ENCODE measurements at regions not wholly inside any gene's neighbourhood (a gene's known extent, or its start where the extent isn't known, plus 50 kb on each side); places are given as distances from the start of the nearest gene placed in this dataset.

- Histone ChIP-seq H3K4me1 (ENCODE audit: control insufficient read depth, insufficient read depth, low read length) (peaks cover 34% of the 10 kb centered on the region), H3K4me3 (ENCODE audit: low read length) (no peak overlapping the region), H3K36me3 (ENCODE audit: insufficient read depth, low read length) (no peaks in the 10 kb centered on the region), H3K4me2 (ENCODE audit: low read length) (no peak overlapping the region), H3K27me3 (ENCODE audit: control insufficient read depth, insufficient read depth, low read length) (no peaks in the 10 kb centered on the region), H3K9me3 (replicated peaks; ENCODE audit: low read length) (no peaks in the 10 kb centered on the region), H3K9ac (ENCODE audit: low read depth, low read length) (no peak overlapping the region)
Observed at GRCh38 chr4:159762672-159763071, 659.8 kb downstream of the RAPGEF2 start.

- peaks cover 38% of the 10 kb centered on the region for H3K4me1 ChIP-seq (ENCODE audit: control insufficient read depth, insufficient read depth, low read length)
- peak overlapping the region; percentile 45 for H3K9ac ChIP-seq (ENCODE audit: low read depth, low read length)
- H3K27me3 ChIP-seq (ENCODE audit: control insufficient read depth, insufficient read depth, low read length), result no peaks in the 10 kb centered on the region
- H3K4me2 ChIP-seq (ENCODE audit: low read length), result peak overlapping the region; percentile 38
- H3K9me3 ChIP-seq (replicated peaks; ENCODE audit: low read length), result no peaks in the 10 kb centered on the region
- H3K4me3 ChIP-seq (ENCODE audit: low read length), result no peak overlapping the region
- no peaks in the 10 kb centered on the region for H3K36me3 ChIP-seq (ENCODE audit: insufficient read depth, low read length)
Observed at GRCh38 chr4:159764343-159764952, 661.6 kb downstream of the RAPGEF2 start.

- Histone ChIP-seq H3K36me3 (ENCODE audit: insufficient read depth, low read length) (no peaks in the 10 kb centered on the region), H3K4me2 (ENCODE audit: low read length) (peak overlapping the region; percentile 32), H3K9ac (ENCODE audit: low read depth, low read length) (peak overlapping the region; percentile 50), H3K9me3 (replicated peaks; ENCODE audit: low read length) (no peaks in the 10 kb centered on the region), H3K4me1 (ENCODE audit: control insufficient read depth, insufficient read depth, low read length) (peaks cover 38% of the 10 kb centered on the region), H3K27me3 (ENCODE audit: control insufficient read depth, insufficient read depth, low read length) (no peaks in the 10 kb centered on the region), H3K4me3 (ENCODE audit: low read length) (no peak overlapping the region)
Observed at GRCh38 chr4:159765382-159765781, 662.5 kb downstream of the RAPGEF2 start.

GRCh38 chr4:159766241-159766640, 663.4 kb downstream of the RAPGEF2 start:
- Histone ChIP-seq H3K4me2 (ENCODE audit: low read length) (no peak overlapping the region), H3K9me3 (replicated peaks; ENCODE audit: low read length) (no peaks in the 10 kb centered on the region), H3K27me3 (ENCODE audit: control insufficient read depth, insufficient read depth, low read length) (no peaks in the 10 kb centered on the region), H3K4me3 (ENCODE audit: low read length) (no peak overlapping the region), H3K9ac (ENCODE audit: low read depth, low read length) (peak overlapping the region; percentile 50), H3K36me3 (ENCODE audit: insufficient read depth, low read length) (no peaks in the 10 kb centered on the region), H3K4me1 (ENCODE audit: control insufficient read depth, insufficient read depth, low read length) (peaks cover 38% of the 10 kb centered on the region)

GRCh38 chr4:159767406-159767805, 664.5 kb downstream of the RAPGEF2 start:
- Histone ChIP-seq H3K27me3 (ENCODE audit: control insufficient read depth, insufficient read depth, low read length) (no peaks in the 10 kb centered on the region), H3K4me2 (ENCODE audit: low read length) (no peak overlapping the region), H3K4me3 (ENCODE audit: low read length) (no peak overlapping the region), H3K4me1 (ENCODE audit: control insufficient read depth, insufficient read depth, low read length) (peaks cover 38% of the 10 kb centered on the region), H3K36me3 (ENCODE audit: insufficient read depth, low read length) (no peaks in the 10 kb centered on the region), H3K9ac (ENCODE audit: low read depth, low read length) (peak overlapping the region; percentile 59), H3K9me3 (replicated peaks; ENCODE audit: low read length) (no peaks in the 10 kb centered on the region)

GRCh38 chr4:159768016-159768415, 665.1 kb downstream of the RAPGEF2 start:
- Histone ChIP-seq H3K27me3 (ENCODE audit: control insufficient read depth, insufficient read depth, low read length) (no peaks in the 10 kb centered on the region), H3K4me2 (ENCODE audit: low read length) (no peak overlapping the region), H3K36me3 (ENCODE audit: insufficient read depth, low read length) (no peaks in the 10 kb centered on the region), H3K4me1 (ENCODE audit: control insufficient read depth, insufficient read depth, low read length) (peaks cover 38% of the 10 kb centered on the region), H3K4me3 (ENCODE audit: low read length) (no peak overlapping the region), H3K9me3 (replicated peaks; ENCODE audit: low read length) (no peaks in the 10 kb centered on the region), H3K9ac (ENCODE audit: low read depth, low read length) (peak overlapping the region; percentile 59)

- H3K9ac ChIP-seq (ENCODE audit: low read depth, low read length), result no peak overlapping the region
- H3K27me3 ChIP-seq (ENCODE audit: control insufficient read depth, insufficient read depth, low read length), result no peaks in the 10 kb centered on the region
- peaks cover 25% of the 10 kb centered on the region for H3K4me1 ChIP-seq (ENCODE audit: control insufficient read depth, insufficient read depth, low read length)
- H3K4me3 ChIP-seq (ENCODE audit: low read length), result no peak overlapping the region
- peak overlapping the region; percentile 5 for H3K4me2 ChIP-seq (ENCODE audit: low read length)
- H3K36me3 ChIP-seq (ENCODE audit: insufficient read depth, low read length), result no peaks in the 10 kb centered on the region
- H3K9me3 ChIP-seq (replicated peaks; ENCODE audit: low read length), result no peaks in the 10 kb centered on the region
Observed at GRCh38 chr4:159770401-159770800, 667.5 kb downstream of the RAPGEF2 start.

- no peak overlapping the region for H3K9ac ChIP-seq (ENCODE audit: low read depth, low read length)
- no peak overlapping the region for H3K4me2 ChIP-seq (ENCODE audit: low read length)
- H3K9me3 ChIP-seq (replicated peaks; ENCODE audit: low read length), result no peaks in the 10 kb centered on the region
- no peak overlapping the region for H3K4me3 ChIP-seq (ENCODE audit: low read length)
- H3K27me3 ChIP-seq (ENCODE audit: control insufficient read depth, insufficient read depth, low read length), result no peaks in the 10 kb centered on the region
- H3K4me1 ChIP-seq (ENCODE audit: control insufficient read depth, insufficient read depth, low read length), result peaks cover 20% of the 10 kb centered on the region
- no peaks in the 10 kb centered on the region for H3K36me3 ChIP-seq (ENCODE audit: insufficient read depth, low read length)
Observed at GRCh38 chr4:159770969-159771368, 668.1 kb downstream of the RAPGEF2 start.

- H3K9me3 ChIP-seq (replicated peaks; ENCODE audit: low read length), result no peaks in the 10 kb centered on the region
- H3K27me3 ChIP-seq (ENCODE audit: control insufficient read depth, insufficient read depth, low read length), result no peaks in the 10 kb centered on the region
- no peak overlapping the region for H3K4me2 ChIP-seq (ENCODE audit: low read length)
- H3K36me3 ChIP-seq (ENCODE audit: insufficient read depth, low read length), result no peaks in the 10 kb centered on the region
- no peak overlapping the region for H3K4me3 ChIP-seq (ENCODE audit: low read length)
- no peaks in the 10 kb centered on the region for H3K4me1 ChIP-seq (ENCODE audit: control insufficient read depth, insufficient read depth, low read length)
- H3K9ac ChIP-seq (ENCODE audit: low read depth, low read length), result no peak overlapping the region
Observed at GRCh38 chr4:159776961-159777360, 674.1 kb downstream of the RAPGEF2 start.

- H3K36me3 ChIP-seq (ENCODE audit: insufficient read depth, low read length), result no peaks in the 10 kb centered on the region
- no peak overlapping the region for H3K4me3 ChIP-seq (ENCODE audit: low read length)
- H3K4me2 ChIP-seq (ENCODE audit: low read length), result no peak overlapping the region
- no peaks in the 10 kb centered on the region for H3K4me1 ChIP-seq (ENCODE audit: control insufficient read depth, insufficient read depth, low read length)
- H3K27me3 ChIP-seq (ENCODE audit: control insufficient read depth, insufficient read depth, low read length), result no peaks in the 10 kb centered on the region
- no peak overlapping the region for H3K9ac ChIP-seq (ENCODE audit: low read depth, low read length)
- H3K9me3 ChIP-seq (replicated peaks; ENCODE audit: low read length), result no peaks in the 10 kb centered on the region
Observed at GRCh38 chr4:159777689-159778088, 674.8 kb downstream of the RAPGEF2 start.

- Histone ChIP-seq H3K9me3 (replicated peaks; ENCODE audit: low read length) (no peaks in the 10 kb centered on the region), H3K36me3 (ENCODE audit: insufficient read depth, low read length) (no peaks in the 10 kb centered on the region), H3K9ac (ENCODE audit: low read depth, low read length) (no peak overlapping the region), H3K4me2 (ENCODE audit: low read length) (no peak overlapping the region), H3K4me1 (ENCODE audit: control insufficient read depth, insufficient read depth, low read length) (no peaks in the 10 kb centered on the region), H3K27me3 (ENCODE audit: control insufficient read depth, insufficient read depth, low read length) (no peaks in the 10 kb centered on the region), H3K4me3 (ENCODE audit: low read length) (no peak overlapping the region)
Observed at GRCh38 chr4:159778298-159778697, 675.4 kb downstream of the RAPGEF2 start.

- H3K36me3 ChIP-seq (ENCODE audit: insufficient read depth, low read length), result no peaks in the 10 kb centered on the region
- H3K9ac ChIP-seq (ENCODE audit: low read depth, low read length), result no peak overlapping the region
- no peaks in the 10 kb centered on the region for H3K9me3 ChIP-seq (replicated peaks; ENCODE audit: low read length)
- H3K27me3 ChIP-seq (ENCODE audit: control insufficient read depth, insufficient read depth, low read length), result no peaks in the 10 kb centered on the region
- no peak overlapping the region for H3K4me3 ChIP-seq (ENCODE audit: low read length)
- H3K4me2 ChIP-seq (ENCODE audit: low read length), result no peak overlapping the region
- no peaks in the 10 kb centered on the region for H3K4me1 ChIP-seq (ENCODE audit: control insufficient read depth, insufficient read depth, low read length)
Observed at GRCh38 chr4:159779716-159780115, 676.8 kb downstream of the RAPGEF2 start.

All from skeletal muscle satellite cell (primary cell).